ENCODE measurements at regions not wholly inside any gene's neighbourhood (a gene's known extent, or its start where the extent isn't known, plus 50 kb on each side); places are given as distances from the start of the nearest gene placed in this dataset.

DNA sequence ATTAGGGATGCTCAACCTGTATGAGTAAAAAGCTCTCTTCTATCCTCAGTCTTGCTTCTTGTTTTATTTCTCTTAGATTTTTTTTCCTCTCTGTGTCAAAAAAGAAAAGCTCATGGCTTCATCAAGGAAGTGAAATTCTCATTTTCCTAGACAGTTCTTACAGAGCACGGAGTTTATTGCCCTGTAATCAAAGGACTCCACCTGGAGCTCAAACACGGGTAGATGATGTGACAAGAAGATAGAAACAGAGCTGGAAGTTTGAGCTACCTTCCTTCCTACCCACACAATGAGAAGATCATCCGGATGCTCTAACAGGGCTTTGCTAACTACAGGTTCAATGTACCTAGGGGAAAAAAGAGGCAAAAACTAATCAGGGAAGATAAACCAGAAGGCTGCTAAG is 564.8 kb downstream of the MED13L start:
- TF ChIP-seq, protein P1, sequence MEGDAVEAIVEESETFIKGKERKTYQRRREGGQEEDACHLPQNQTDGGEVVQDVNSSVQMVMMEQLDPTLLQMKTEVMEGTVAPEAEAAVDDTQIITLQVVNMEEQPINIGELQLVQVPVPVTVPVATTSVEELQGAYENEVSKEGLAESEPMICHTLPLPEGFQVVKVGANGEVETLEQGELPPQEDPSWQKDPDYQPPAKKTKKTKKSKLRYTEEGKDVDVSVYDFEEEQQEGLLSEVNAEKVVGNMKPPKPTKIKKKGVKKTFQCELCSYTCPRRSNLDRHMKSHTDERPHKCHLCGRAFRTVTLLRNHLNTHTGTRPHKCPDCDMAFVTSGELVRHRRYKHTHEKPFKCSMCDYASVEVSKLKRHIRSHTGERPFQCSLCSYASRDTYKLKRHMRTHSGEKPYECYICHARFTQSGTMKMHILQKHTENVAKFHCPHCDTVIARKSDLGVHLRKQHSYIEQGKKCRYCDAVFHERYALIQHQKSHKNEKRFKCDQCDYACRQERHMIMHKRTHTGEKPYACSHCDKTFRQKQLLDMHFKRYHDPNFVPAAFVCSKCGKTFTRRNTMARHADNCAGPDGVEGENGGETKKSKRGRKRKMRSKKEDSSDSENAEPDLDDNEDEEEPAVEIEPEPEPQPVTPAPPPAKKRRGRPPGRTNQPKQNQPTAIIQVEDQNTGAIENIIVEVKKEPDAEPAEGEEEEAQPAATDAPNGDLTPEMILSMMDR (IDR thresholded peaks at IDR 0.05): no peak
- TF ChIP-seq EP300 (IDR thresholded peaks at IDR 0.05): no peak
- TF ChIP-seq POLR2A (IDR thresholded peaks at IDR 0.05): no peak

Data from upper lobe of left lung (tissue), 4 donors.